ENCODE measurements at regions not wholly inside any gene's neighbourhood (a gene's known extent, or its start where the extent isn't known, plus 50 kb on each side); places are given as distances from the start of the nearest gene placed in this dataset.

- Mint-ChIP-seq H3K9me3 (peaks cover 0 to 18% (median 11%) of the 10 kb centered on the region in 7 donors), H3K4me1 (no peaks in the 10 kb centered on the region), H3K36me3 (no peaks in the 10 kb centered on the region), H3K27ac (no peak overlapping the region), H3K4me3 (no peak overlapping the region), H3K27me3 (ENCODE audit: low read depth in 3 of 3) (no peaks in the 10 kb centered on the region)
- no peaks in the 10 kb centered on the region for H3K36me3 ChIP-seq (replicated peaks in 1 of 2; ENCODE audit: control insufficient read depth in 1 of 2, insufficient read depth in 2 of 2, low read length in 2 of 2)
- H3K9me3 ChIP-seq (replicated peaks in 1 of 2; ENCODE audit: control insufficient read depth in 1 of 2, insufficient read depth in 1 of 2, low read length in 2 of 2): peaks cover 0 to 14% of the 10 kb centered on the region in 2 donors
- no peak overlapping the region for H2AFZ ChIP-seq (ENCODE audit: insufficient read depth, low read depth, low read length, poor library complexity, severe bottlenecking)
- intact Hi-C loops (cut with micrococcal nuclease): no loop called here
- H3K9ac ChIP-seq (ENCODE audit: insufficient read depth, low read length, poor library complexity, severe bottlenecking): no peak overlapping the region
- TF ChIP-seq CTCF (IDR thresholded peaks at IDR 0.05): no peak
- no peak overlapping the region for H3K4me3 ChIP-seq (replicated peaks in 1 of 3; ENCODE audit: low read depth in 2 of 3, low read length in 3 of 3)
- H3K4me2 ChIP-seq (replicated peaks; ENCODE audit: extremely low read depth, low read length, poor library complexity, severe bottlenecking): no peak overlapping the region
- no peaks in the 10 kb centered on the region for H3K79me2 ChIP-seq (ENCODE audit: insufficient read depth, low read length)
- DNase-seq: no peak
- no peaks in the 10 kb centered on the region for H3K4me1 ChIP-seq (ENCODE audit: control insufficient read depth in 1 of 2, insufficient read depth in 2 of 2, low read length in 2 of 2)
- WGBS (ENCODE audit: insufficient coverage): 93% methylated on average over 14 of the region's 19 CpGs
- no peak overlapping the region for H3K27ac ChIP-seq (ENCODE audit: low read depth in 1 of 2, low read length in 2 of 2)
- H3K27me3 ChIP-seq (ENCODE audit: control insufficient read depth in 2 of 2, insufficient read depth in 2 of 2, low read length in 2 of 2): no peaks in the 10 kb centered on the region
- no peaks in the 10 kb centered on the region for H4K20me1 ChIP-seq (ENCODE audit: insufficient read depth, low read length)
These were observed 377.1 kb upstream of the ANKRD30A start for GRCh38 chr10:36748128-36748871.

GRCh38 chr10:36739884-36740445 lies 385.4 kb upstream of the ANKRD30A start:
- 100% methylated on average over 1 of the region's 5 CpGs for WGBS (ENCODE audit: insufficient coverage)
- no peaks in the 10 kb centered on the region for H3K4me1 Mint-ChIP-seq
- TF ChIP-seq CTCF (IDR thresholded peaks at IDR 0.05): no peak
- no peaks in the 10 kb centered on the region for H3K4me1 ChIP-seq (ENCODE audit: control insufficient read depth in 1 of 2, insufficient read depth in 2 of 2, low read length in 2 of 2)
- peaks cover 0 to 5% (median 1%) of the 10 kb centered on the region in 3 donors for H3K27me3 Mint-ChIP-seq (ENCODE audit: low read depth in 3 of 3)
- H3K36me3 ChIP-seq (replicated peaks in 1 of 2; ENCODE audit: control insufficient read depth in 1 of 2, insufficient read depth in 2 of 2, low read length in 2 of 2): no peaks in the 10 kb centered on the region
- H3K4me3 Mint-ChIP-seq: no peak overlapping the region
- H3K27ac Mint-ChIP-seq: no peak overlapping the region
- H3K4me3 ChIP-seq (replicated peaks in 1 of 3; ENCODE audit: low read depth in 2 of 3, low read length in 3 of 3): no peak overlapping the region
- H2AFZ ChIP-seq (ENCODE audit: insufficient read depth, low read depth, low read length, poor library complexity, severe bottlenecking): no peak overlapping the region
- H3K36me3 Mint-ChIP-seq: no peaks in the 10 kb centered on the region
- no peaks in the 10 kb centered on the region for H4K20me1 ChIP-seq (ENCODE audit: insufficient read depth, low read length)
- H3K9ac ChIP-seq (ENCODE audit: insufficient read depth, low read length, poor library complexity, severe bottlenecking): no peak overlapping the region
- H3K27ac ChIP-seq (ENCODE audit: low read depth in 1 of 2, low read length in 2 of 2): no peak overlapping the region
- H3K9me3 Mint-ChIP-seq: peaks cover 0 to 14% (median 4%) of the 10 kb centered on the region in 7 donors
- H3K79me2 ChIP-seq (ENCODE audit: insufficient read depth, low read length): no peaks in the 10 kb centered on the region
- intact Hi-C loops (cut with micrococcal nuclease): no loop called here
- no peak for DNase-seq
- H3K9me3 ChIP-seq (replicated peaks in 1 of 2; ENCODE audit: control insufficient read depth in 1 of 2, insufficient read depth in 1 of 2, low read length in 2 of 2): peaks cover 0 to 4% of the 10 kb centered on the region in 2 donors
- no peak overlapping the region for H3K4me2 ChIP-seq (replicated peaks; ENCODE audit: extremely low read depth, low read length, poor library complexity, severe bottlenecking)
- H3K27me3 ChIP-seq (ENCODE audit: control insufficient read depth in 2 of 2, insufficient read depth in 2 of 2, low read length in 2 of 2): no peaks in the 10 kb centered on the region
